ENCODE measurements at regions not wholly inside any gene's neighbourhood (a gene's known extent, or its start where the extent isn't known, plus 50 kb on each side); places are given as distances from the start of the nearest gene placed in this dataset.
"Not testable (repeated sequence)": the region's sequence is repeated elsewhere in the genome, so short reads cannot be mapped to it uniquely, and the experiment has no call there.

DNA sequence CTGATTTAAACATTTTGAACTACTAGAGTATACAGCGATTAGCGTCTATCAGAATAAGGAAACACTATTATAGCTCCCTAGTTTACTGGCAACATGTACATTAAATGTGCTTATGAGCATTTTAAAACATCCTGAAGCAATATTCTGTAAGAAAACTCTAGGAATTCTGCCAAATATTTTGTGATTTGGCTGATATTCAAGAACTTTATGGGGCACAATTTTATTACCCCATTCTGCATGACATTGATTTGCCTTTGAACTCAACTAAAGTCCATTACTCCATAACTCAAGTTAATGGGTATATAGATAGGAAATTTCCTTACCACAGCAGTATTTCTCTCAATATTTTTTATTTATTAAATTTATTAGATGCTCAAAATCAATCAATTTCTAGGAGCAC is 369.9 kb upstream of the KCND2 start:
- ChIA-PET POLR2A (no interaction called here), CTCF (interaction anchor here (0.6 to 1.2 kb wide), 2 partner anchors 32 to 33 kb away, joined by 3 to 4 read pairs; no protein-coding TSS in a partner anchor)
- TF ChIP-seq, protein P1, sequence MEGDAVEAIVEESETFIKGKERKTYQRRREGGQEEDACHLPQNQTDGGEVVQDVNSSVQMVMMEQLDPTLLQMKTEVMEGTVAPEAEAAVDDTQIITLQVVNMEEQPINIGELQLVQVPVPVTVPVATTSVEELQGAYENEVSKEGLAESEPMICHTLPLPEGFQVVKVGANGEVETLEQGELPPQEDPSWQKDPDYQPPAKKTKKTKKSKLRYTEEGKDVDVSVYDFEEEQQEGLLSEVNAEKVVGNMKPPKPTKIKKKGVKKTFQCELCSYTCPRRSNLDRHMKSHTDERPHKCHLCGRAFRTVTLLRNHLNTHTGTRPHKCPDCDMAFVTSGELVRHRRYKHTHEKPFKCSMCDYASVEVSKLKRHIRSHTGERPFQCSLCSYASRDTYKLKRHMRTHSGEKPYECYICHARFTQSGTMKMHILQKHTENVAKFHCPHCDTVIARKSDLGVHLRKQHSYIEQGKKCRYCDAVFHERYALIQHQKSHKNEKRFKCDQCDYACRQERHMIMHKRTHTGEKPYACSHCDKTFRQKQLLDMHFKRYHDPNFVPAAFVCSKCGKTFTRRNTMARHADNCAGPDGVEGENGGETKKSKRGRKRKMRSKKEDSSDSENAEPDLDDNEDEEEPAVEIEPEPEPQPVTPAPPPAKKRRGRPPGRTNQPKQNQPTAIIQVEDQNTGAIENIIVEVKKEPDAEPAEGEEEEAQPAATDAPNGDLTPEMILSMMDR (IDR thresholded peaks at IDR 0.05; ENCODE audit: low read depth, low read length) = no peak
- Histone ChIP-seq H3K4me3 (ENCODE audit: low read depth, low read length) (no peak overlapping the region), H3K9me3 (ENCODE audit: control insufficient read depth, insufficient read depth, low read length) (no peaks in the 10 kb centered on the region), H3K27ac (ENCODE audit: low read depth, low read length) (no peak overlapping the region), H3K27me3 (ENCODE audit: control insufficient read depth, insufficient read depth, low read length) (no peaks in the 10 kb centered on the region)
- no peak for DNase-seq (ENCODE audit: low read depth, low spot score)

- POLR2A ChIA-PET = no interaction called here
- Histone ChIP-seq H3K27me3 (ENCODE audit: control insufficient read depth, insufficient read depth, low read length) (no peaks in the 10 kb centered on the region), H3K4me3 (ENCODE audit: low read depth, low read length) (no peak overlapping the region), H3K9me3 (ENCODE audit: control insufficient read depth, insufficient read depth, low read length) (no peaks in the 10 kb centered on the region), H3K27ac (ENCODE audit: low read depth, low read length) (no peak overlapping the region)
- TF ChIP-seq, protein P1 (IDR thresholded peaks at IDR 0.05; ENCODE audit: low read depth, low read length) = no peak
- no peak for DNase-seq (ENCODE audit: low read depth, low spot score)
- CTCF ChIA-PET = no interaction called here
Measured at GRCh38 chr7:119905495-119905894, 367.5 kb upstream of the KCND2 start.

DNA sequence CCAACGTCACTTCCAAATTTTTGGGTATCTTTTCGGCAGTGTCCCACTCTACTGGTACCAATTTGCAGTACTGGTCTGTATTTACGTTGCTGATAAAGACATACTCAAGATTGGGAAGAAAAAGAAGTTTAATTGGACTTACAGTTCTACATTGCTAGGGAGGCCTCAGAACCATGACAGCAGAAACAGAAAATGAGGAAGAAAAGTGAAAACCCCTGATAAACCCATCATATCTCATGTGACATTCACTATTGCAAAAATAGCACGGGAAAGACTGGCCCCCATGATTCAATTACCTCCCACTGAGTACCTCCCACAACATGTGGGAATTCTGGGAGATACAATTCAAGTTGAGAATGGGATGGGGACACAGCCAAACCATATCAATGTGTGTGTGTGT is 364.0 kb upstream of the KCND2 start:
- DNase-seq (ENCODE audit: low read depth, low spot score) = no peak
- Histone ChIP-seq H3K9me3 (ENCODE audit: control insufficient read depth, insufficient read depth, low read length) (no peaks in the 10 kb centered on the region), H3K27ac (ENCODE audit: low read depth, low read length) (no peak overlapping the region), H3K4me3 (ENCODE audit: low read depth, low read length) (no peak overlapping the region), H3K27me3 (ENCODE audit: control insufficient read depth, insufficient read depth, low read length) (no peaks in the 10 kb centered on the region)
- CTCF ChIA-PET = no interaction called here
- POLR2A ChIA-PET = no interaction called here
- TF ChIP-seq, protein P1 (IDR thresholded peaks at IDR 0.05; ENCODE audit: low read depth, low read length) = no peak

GRCh38 chr7:119914119-119914518 is 358.9 kb upstream of the KCND2 start:
- H3K9me3 ChIP-seq (ENCODE audit: control insufficient read depth, insufficient read depth, low read length); CTCF ChIA-PET; H3K4me3 ChIP-seq (ENCODE audit: low read depth, low read length); DNase-seq (ENCODE audit: low read depth, low spot score); H3K27me3 ChIP-seq (ENCODE audit: control insufficient read depth, insufficient read depth, low read length); POLR2A ChIA-PET; H3K27ac ChIP-seq (ENCODE audit: low read depth, low read length): not testable (repeated sequence)

DNA sequence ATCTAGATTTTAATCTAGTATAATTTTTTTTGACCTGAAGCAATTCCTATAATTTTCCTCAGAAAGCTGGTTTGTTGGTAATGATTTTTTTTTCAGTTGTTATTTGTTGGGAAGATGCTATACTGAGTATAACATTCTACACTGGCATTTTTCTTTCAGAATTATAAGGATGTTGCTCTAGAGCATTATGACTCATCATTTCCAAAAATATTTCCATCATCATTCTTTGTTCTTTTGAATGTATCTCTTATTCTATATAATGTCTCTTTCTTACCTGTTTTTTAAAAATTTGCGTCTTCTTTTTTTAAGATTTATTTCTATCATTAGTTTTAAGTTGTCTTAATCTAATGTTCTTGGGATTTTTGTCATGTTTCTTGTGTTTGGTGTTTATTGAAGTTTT is 356.5 kb upstream of the KCND2 start:
- no peak for DNase-seq (ENCODE audit: low read depth, low spot score)
- CTCF ChIA-PET = no interaction called here
- TF ChIP-seq, protein P1 (IDR thresholded peaks at IDR 0.05; ENCODE audit: low read depth, low read length) = no peak
- POLR2A ChIA-PET = no interaction called here
- Histone ChIP-seq H3K27ac (ENCODE audit: low read depth, low read length) (no peak overlapping the region), H3K9me3 (ENCODE audit: control insufficient read depth, insufficient read depth, low read length) (no peaks in the 10 kb centered on the region), H3K4me3 (ENCODE audit: low read depth, low read length) (no peak overlapping the region), H3K27me3 (ENCODE audit: control insufficient read depth, insufficient read depth, low read length) (no peaks in the 10 kb centered on the region)

GRCh38 chr7:119918185-119918584 is 354.8 kb upstream of the KCND2 start:
- ChIA-PET CTCF (no interaction called here), POLR2A (no interaction called here)
- DNase-seq (ENCODE audit: low read depth, low spot score) = no peak
- Histone ChIP-seq H3K4me3 (ENCODE audit: low read depth, low read length) (no peak overlapping the region), H3K27me3 (ENCODE audit: control insufficient read depth, insufficient read depth, low read length) (no peaks in the 10 kb centered on the region), H3K27ac (ENCODE audit: low read depth, low read length) (no peak overlapping the region), H3K9me3 (ENCODE audit: control insufficient read depth, insufficient read depth, low read length) (no peaks in the 10 kb centered on the region)
- TF ChIP-seq, protein P1 (IDR thresholded peaks at IDR 0.05; ENCODE audit: low read depth, low read length) = no peak

Data from AG04450 (cell line).